ENCODE measurements at regions not wholly inside any gene's neighbourhood (a gene's known extent, or its start where the extent isn't known, plus 50 kb on each side); places are given as distances from the start of the nearest gene placed in this dataset.
"Not testable (repeated sequence)": the region's sequence is repeated elsewhere in the genome, so short reads cannot be mapped to it uniquely, and the experiment has no call there.

GRCh38 chr16:61083711-61084110 is 952.5 kb downstream of the CDH8 start:
- intact Hi-C loops (cut with DNase I), result no loop called here
- ATAC-seq (ENCODE audit: poor library complexity), result no peak
- no peak for DNase-seq

- no peak for ATAC-seq (ENCODE audit: poor library complexity)
- intact Hi-C loops (cut with DNase I), result no loop called here
- no peak for DNase-seq
Observed at GRCh38 chr16:61074324-61074723, 961.9 kb downstream of the CDH8 start.

- no peak for DNase-seq
- ATAC-seq (ENCODE audit: poor library complexity), result no peak
- intact Hi-C loops (cut with DNase I), result no loop called here
Observed at GRCh38 chr16:61057635-61058034, 978.6 kb downstream of the CDH8 start.

- no peak for DNase-seq
- ATAC-seq (ENCODE audit: poor library complexity), result no peak
- intact Hi-C loops (cut with DNase I), result no loop called here
Observed at GRCh38 chr16:61050547-61050946, 985.7 kb downstream of the CDH8 start.

- no peak for ATAC-seq (ENCODE audit: poor library complexity)
Observed at GRCh38 chr16:61045931-61046330, 990.3 kb downstream of the CDH8 start.

GRCh38 chr16:61042737-61043136 is 993.5 kb downstream of the CDH8 start:
- ATAC-seq (ENCODE audit: poor library complexity), result no peak
- DNase-seq, result no peak
- intact Hi-C loops (cut with DNase I), result no loop called here

More at GRCh38 chr16:61045931-61046330, 990.3 kb downstream of the CDH8 start:
- intact Hi-C loops (cut with DNase I), result no loop called here
- no peak for DNase-seq

- intact Hi-C loops (cut with DNase I), result no loop called here
- DNase-seq (no peak), ATAC-seq (ENCODE audit: poor library complexity) (no peak)
Observed at GRCh38 chr16:61030616-61031015, 1005.6 kb downstream of the CDH8 start.

- ATAC-seq (ENCODE audit: poor library complexity) (no peak), DNase-seq (no peak)
- intact Hi-C loops (cut with DNase I), result no loop called here
Observed at GRCh38 chr16:61024180-61024900, 1011.9 kb downstream of the CDH8 start.

GRCh38 chr16:61014869-61015268 is 1021.4 kb downstream of the CDH8 start:
- ATAC-seq (ENCODE audit: poor library complexity) (no peak), DNase-seq (no peak)
- intact Hi-C loops (cut with DNase I), result no loop called here

GRCh38 chr16:61007694-61008093 is 1028.5 kb downstream of the CDH8 start:
- intact Hi-C loops (cut with DNase I), result no loop called here
- DNase-seq (no peak), ATAC-seq (ENCODE audit: poor library complexity) (no peak)

GRCh38 chr16:61005952-61006351 is 1030.3 kb downstream of the CDH8 start:
- no peak for ATAC-seq (ENCODE audit: poor library complexity)

GRCh38 chr16:61002479-61003204 is 1033.6 kb downstream of the CDH8 start:
- no peak for DNase-seq
- intact Hi-C loops (cut with DNase I), result no loop called here

More at GRCh38 chr16:61005952-61006351, 1030.3 kb downstream of the CDH8 start:
- intact Hi-C loops (cut with DNase I), result no loop called here
- no peak for DNase-seq

GRCh38 chr16:60991886-60992285 is 1044.4 kb downstream of the CDH8 start:
- intact Hi-C loops (cut with DNase I), result no loop called here
- no peak for ATAC-seq (ENCODE audit: poor library complexity)
- DNase-seq, result no peak

More at GRCh38 chr16:61002479-61003204, 1033.6 kb downstream of the CDH8 start:
- no peak for ATAC-seq (ENCODE audit: poor library complexity)

GRCh38 chr16:60989592-60989991 is 1046.6 kb downstream of the CDH8 start:
- intact Hi-C loops (cut with DNase I), result no loop called here
- DNase-seq (no peak), ATAC-seq (ENCODE audit: poor library complexity) (no peak)

GRCh38 chr16:60979119-60979518 is 1057.1 kb downstream of the CDH8 start:
- intact Hi-C loops (cut with DNase I), result no loop called here
- ATAC-seq (ENCODE audit: poor library complexity), result no peak
- DNase-seq, result no peak

- ATAC-seq (ENCODE audit: poor library complexity) (no peak), DNase-seq (no peak)
- intact Hi-C loops (cut with DNase I), result no loop called here
Observed at GRCh38 chr16:60949800-60950199, 1086.4 kb downstream of the CDH8 start.

GRCh38 chr16:60945225-60945624 is 1091.0 kb downstream of the CDH8 start:
- intact Hi-C loops (cut with DNase I), result no loop called here
- ATAC-seq (ENCODE audit: poor library complexity) (no peak), DNase-seq (no peak)

- intact Hi-C loops (cut with DNase I); DNase-seq; ATAC-seq (ENCODE audit: poor library complexity): not testable (repeated sequence)
Observed at GRCh38 chr16:60936189-60936588, 1100.0 kb downstream of the CDH8 start.

- no peak for DNase-seq
- ATAC-seq (ENCODE audit: poor library complexity), result no peak
- intact Hi-C loops (cut with DNase I), result no loop called here
Observed at GRCh38 chr16:60932600-60932999, 1103.6 kb downstream of the CDH8 start.

- no peak for DNase-seq
- ATAC-seq (ENCODE audit: poor library complexity), result no peak
- intact Hi-C loops (cut with DNase I), result no loop called here
Observed at GRCh38 chr16:60930291-60930690, 1105.9 kb downstream of the CDH8 start.

Measured in Right ventricle myocardium superior (tissue), 1 donor.